ENCODE measurements at regions not wholly inside any gene's neighbourhood (a gene's known extent, or its start where the extent isn't known, plus 50 kb on each side); places are given as distances from the start of the nearest gene placed in this dataset.
A peak's percentile ranks its signal among the peaks of the same experiment; 100 is the strongest.

- 62 to 70% methylated on average over 3 of the region's 3 CpGs for WGBS, 2 donors
Observed at GRCh38 chr3:168168743-168169142, 73.0 kb upstream of the GOLIM4 start.

GRCh38 chr3:168165390-168166269, 69.9 kb upstream of the GOLIM4 start:
- H3K4me1 ChIP-seq: no peaks in the 10 kb centered on the region
- peak in 1 of 2 donors; percentile 89 for ATAC-seq (ENCODE audit: low FRiP score in 2 of 2)
- no peaks in the 10 kb centered on the region for H3K27me3 ChIP-seq
- H3K36me3 ChIP-seq: no peaks in the 10 kb centered on the region
- TF ChIP-seq CTCF (IDR thresholded peaks at IDR 0.05): peak; percentile 44 to 81 (median 76)
- TF ChIP-seq POLR2AphosphoS5 (IDR thresholded peaks at IDR 0.05): no peak
- H3K4me3 ChIP-seq: no peak overlapping the region
- H3K27ac ChIP-seq: no peak overlapping the region
- 11 to 14% methylated on average over 6 of the region's 6 CpGs for WGBS, 2 donors
- no peaks in the 10 kb centered on the region for H3K9me3 ChIP-seq
- peak in 1 of 2 donors; percentile 46 for DNase-seq

More at GRCh38 chr3:168168743-168169142, 73.0 kb upstream of the GOLIM4 start:
- no peak for TF ChIP-seq POLR2A (IDR thresholded peaks at IDR 0.05)
- no peak for TF ChIP-seq CTCF (IDR thresholded peaks at IDR 0.05)
- no peak for TF ChIP-seq EP300 (IDR thresholded peaks at IDR 0.05)
- no peak for TF ChIP-seq POLR2AphosphoS5 (IDR thresholded peaks at IDR 0.05)
- H3K27me3 ChIP-seq: no peaks in the 10 kb centered on the region
- DNase-seq: no peak
- ATAC-seq (ENCODE audit: low FRiP score in 2 of 2): no peak
- H3K9me3 ChIP-seq: no peaks in the 10 kb centered on the region
- H3K4me1 ChIP-seq: no peaks in the 10 kb centered on the region
- no peak overlapping the region for H3K27ac ChIP-seq
- H3K36me3 ChIP-seq: no peaks in the 10 kb centered on the region
- no peak overlapping the region for H3K4me3 ChIP-seq

- Histone ChIP-seq H3K4me1 (no peaks in the 10 kb centered on the region), H3K36me3 (no peaks in the 10 kb centered on the region), H3K4me3 (no peak overlapping the region), H3K9me3 (no peaks in the 10 kb centered on the region), H3K27ac (no peak overlapping the region), H3K27me3 (no peaks in the 10 kb centered on the region)
- TF ChIP-seq CTCF (IDR thresholded peaks at IDR 0.05) (no peak), EP300 (IDR thresholded peaks at IDR 0.05) (no peak), POLR2A (IDR thresholded peaks at IDR 0.05) (no peak), POLR2AphosphoS5 (IDR thresholded peaks at IDR 0.05) (no peak)
- ATAC-seq (ENCODE audit: low FRiP score in 2 of 2): peak in 1 of 2 donors; percentile 37
- 76 to 78% methylated on average over 1 of the region's 1 CpG for WGBS, 2 donors
- DNase-seq: no peak
Observed at GRCh38 chr3:168162172-168162571, 66.4 kb upstream of the GOLIM4 start.

DNA sequence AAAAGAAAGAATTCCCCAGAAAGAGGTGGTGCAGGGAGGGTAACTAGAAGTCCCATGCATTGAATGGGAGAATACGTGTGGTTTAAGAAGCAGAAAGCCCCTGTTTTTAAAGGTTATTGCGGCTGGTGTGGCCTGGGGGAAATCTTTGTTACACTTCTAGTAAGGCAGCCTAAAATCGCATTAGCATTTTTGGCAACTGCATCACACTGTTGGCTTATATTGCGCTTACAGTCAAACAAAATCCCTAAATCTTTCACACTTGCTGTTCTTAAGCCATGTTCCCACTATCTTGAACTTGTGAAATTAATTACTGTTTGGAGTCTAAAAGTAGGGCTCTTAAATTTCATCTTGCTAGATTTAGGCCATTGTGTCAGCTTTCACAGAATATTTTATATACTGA, 66.0 kb upstream of the GOLIM4 start:
- DNase-seq (no peak), ATAC-seq (ENCODE audit: low FRiP score in 2 of 2) (no peak)
- Histone ChIP-seq H3K27me3 (no peaks in the 10 kb centered on the region), H3K36me3 (no peaks in the 10 kb centered on the region), H3K4me3 (no peak overlapping the region), H3K9me3 (no peaks in the 10 kb centered on the region), H3K4me1 (no peaks in the 10 kb centered on the region), H3K27ac (no peak overlapping the region)
- TF ChIP-seq POLR2AphosphoS5 (IDR thresholded peaks at IDR 0.05): no peak
- TF ChIP-seq CTCF (IDR thresholded peaks at IDR 0.05): no peak
- TF ChIP-seq POLR2A (IDR thresholded peaks at IDR 0.05): no peak
- 74 to 87% methylated on average over 4 of the region's 4 CpGs for WGBS, 2 donors

DNA sequence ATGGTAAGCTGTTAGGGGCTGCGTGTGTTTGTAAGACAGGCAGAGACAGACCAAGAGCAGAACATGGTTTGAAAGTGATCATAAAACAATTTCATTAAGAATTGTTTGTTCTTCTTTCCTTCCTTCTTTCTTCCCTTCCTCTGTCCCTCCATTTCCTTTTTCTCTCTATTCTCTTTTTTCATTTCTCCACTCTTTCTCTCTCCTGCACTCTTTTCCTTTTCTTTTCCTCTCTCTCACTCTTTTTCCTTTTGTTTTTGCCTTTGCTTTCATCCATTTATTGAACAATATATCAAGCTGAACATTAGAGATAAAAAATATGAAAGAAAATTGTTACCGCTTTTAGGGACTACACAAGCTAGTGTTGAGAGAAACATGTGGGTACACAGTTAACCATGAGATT, 62.2 kb upstream of the GOLIM4 start:
- WGBS, 2 donors: 92 to 98% methylated on average over 2 of the region's 2 CpGs

More for the DNA sequence above, 62.2 kb upstream of the GOLIM4 start:
- Histone ChIP-seq H3K9me3 (peaks cover 0 to 2% (median under 1%) of the 10 kb centered on the region in 4 donors), H3K27me3 (no peaks in the 10 kb centered on the region), H3K36me3 (no peaks in the 10 kb centered on the region), H3K4me3 (no peak overlapping the region), H3K27ac (no peak overlapping the region), H3K4me1 (peaks cover 0 to 8% (median 0%) of the 10 kb centered on the region in 4 donors)
- TF ChIP-seq POLR2AphosphoS5 (IDR thresholded peaks at IDR 0.05): no peak
- DNase-seq: no peak
- no peak for ATAC-seq (ENCODE audit: low FRiP score in 2 of 2)

Data from upper lobe of left lung (tissue), 6 donors.